Loucy (cell line): ENCODE measurements at regions not wholly inside any gene's neighbourhood (a gene's known extent, or its start where the extent isn't known, plus 50 kb on each side); places are given as distances from the start of the nearest gene placed in this dataset.

Source experiments
- H2AFZ ChIP-seq: fragments of 200-600 bp; sonication (generic); 2 replicates; pipeline ENCODE4 v1.6.0; 2016; ENCODE audit warnings: antibody characterized with exemption, mild to moderate bottlenecking, low read length, moderate library complexity
- H3F3A ChIP-seq: fragments of 200-600 bp; 2 replicates; pipeline ENCODE4 v1.6.0; 2016; ENCODE audit warnings: antibody characterized with exemption, low read depth, mild to moderate bottlenecking
- H3K27me3 ChIP-seq: fragments of 200-600 bp; sonication (generic); 2 replicates; pipeline ENCODE4 v1.6.1; 2014; ENCODE audit warnings: low read length, mild to moderate bottlenecking; ENCODE audit not compliant: insufficient read depth, poor library complexity, severe bottlenecking
- H3K36me3 ChIP-seq: fragments of 200-600 bp; sonication (generic); 2 replicates; pipeline ENCODE4 v1.6.1; 2016; ENCODE audit warnings: low read length; ENCODE audit not compliant: insufficient read depth
- H3K4me1 ChIP-seq: fragments of 200-600 bp; sonication (generic); 2 replicates; pipeline ENCODE4 v1.5.1; 2014; ENCODE audit warnings: low read length, mild to moderate bottlenecking; ENCODE audit not compliant: insufficient read depth, poor library complexity, severe bottlenecking
- H3K4me2 ChIP-seq: fragments of 200-600 bp; sonication (generic); 2 replicates; pipeline ENCODE4 v1.6.0; 2014; ENCODE audit warnings: antibody characterized with exemption, low read length, low read depth, mild to moderate bottlenecking; ENCODE audit not compliant: poor library complexity, severe bottlenecking
- H3K4me3 ChIP-seq: fragments of 200-600 bp; sonication (generic); 2 replicates; pipeline ENCODE4 v1.5.1; 2014; ENCODE audit warnings: low read length, mild to moderate bottlenecking, mixed read lengths; ENCODE audit not compliant: poor library complexity, severe bottlenecking
- H3K79me2 ChIP-seq: fragments of 200-600 bp; sonication (generic); 2 replicates; pipeline ENCODE4 v1.6.1; 2014; ENCODE audit warnings: low read length; ENCODE audit not compliant: insufficient read depth
- H3K9ac ChIP-seq: fragments of 200-600 bp; sonication (generic); 2 replicates; pipeline ENCODE4 v1.6.0; 2014; ENCODE audit warnings: mild to moderate bottlenecking, low read depth, low read length, moderate library complexity; ENCODE audit not compliant: poor library complexity, severe bottlenecking
- H3K9me2 ChIP-seq: fragments of 200-600 bp; sonication (generic); replicated peaks from 2 replicates; pipeline ENCODE4 v1.6.1; 2016; ENCODE audit warnings: low read depth, low read length, mixed read lengths
- H3K9me3 ChIP-seq: fragments of 200-600 bp; sonication (generic); 2 replicates; pipeline ENCODE4 v1.6.1; 2014; ENCODE audit warnings: mild to moderate bottlenecking, antibody characterized with exemption, low read length, low read depth; ENCODE audit not compliant: insufficient read depth
- H4K20me1 ChIP-seq: fragments of 200-600 bp; sonication (generic); 2 replicates; pipeline ENCODE4 v1.6.0; 2014; ENCODE audit warnings: antibody characterized with exemption, low read length, mild to moderate bottlenecking; ENCODE audit not compliant: insufficient read depth, poor library complexity, severe bottlenecking
- CTCF ChIP-seq: fragments of 200-600 bp; sonication (generic); conservative IDR thresholded peaks from 2 replicates; pipeline ENCODE4 v1.5.1; 2014; ENCODE audit warnings: mild to moderate bottlenecking, antibody characterized with exemption, low read length
- EZH2phosphoT487 ChIP-seq: fragments of 200-600 bp; IDR thresholded peaks from 2 replicates; pipeline ENCODE4 v1.6.1; 2018; ENCODE audit warnings: antibody characterized with exemption, mild to moderate bottlenecking, moderate library complexity, borderline replicate concordance

- Histone ChIP-seq H3K9me2 (no peaks in the 10 kb centered on the region), H3K9me3 (no peaks in the 10 kb centered on the region), H3K79me2 (no peaks in the 10 kb centered on the region), H3K4me1 (peaks cover 13% of the 10 kb centered on the region), H3K9ac (no peak overlapping the region), H4K20me1 (no peaks in the 10 kb centered on the region), H3K4me2 (no peak overlapping the region), H2AFZ (no peak overlapping the region), H3F3A (no peaks in the 10 kb centered on the region), H3K4me3 (no peak overlapping the region), H3K36me3 (no peaks in the 10 kb centered on the region), H3K27me3 (no peaks in the 10 kb centered on the region)
- no peak for TF ChIP-seq CTCF
- no peak for TF ChIP-seq EZH2phosphoT487
These were observed 163.5 kb upstream of the EOMES start for GRCh38 chr3:27885641-27886040.

- Histone ChIP-seq H3F3A (no peaks in the 10 kb centered on the region), H3K4me1 (no peaks in the 10 kb centered on the region), H3K27me3 (no peaks in the 10 kb centered on the region), H3K9me2 (no peaks in the 10 kb centered on the region), H3K79me2 (no peaks in the 10 kb centered on the region), H4K20me1 (no peaks in the 10 kb centered on the region), H3K9me3 (peaks cover 3% of the 10 kb centered on the region; the same call in 1 of the 2 replicates), H3K4me3 (no peak overlapping the region), H2AFZ (no peak overlapping the region), H3K36me3 (no peaks in the 10 kb centered on the region), H3K4me2 (no peak overlapping the region), H3K9ac (no peak overlapping the region)
- TF ChIP-seq CTCF (no peak), EZH2phosphoT487 (no peak)
These were observed 166.4 kb upstream of the EOMES start for GRCh38 chr3:27888562-27888961.

GRCh38 chr3:27889745-27890144, 167.6 kb upstream of the EOMES start:
- TF ChIP-seq CTCF, result no peak
- TF ChIP-seq EZH2phosphoT487, result no peak
- Histone ChIP-seq H3K9me2 (no peaks in the 10 kb centered on the region), H3K36me3 (no peaks in the 10 kb centered on the region), H3K4me2 (no peak overlapping the region), H4K20me1 (no peaks in the 10 kb centered on the region), H3K4me3 (no peak overlapping the region), H3K27me3 (no peaks in the 10 kb centered on the region), H2AFZ (no peak overlapping the region), H3K9me3 (peaks cover 3% of the 10 kb centered on the region; the same call in 1 of the 2 replicates), H3F3A (no peaks in the 10 kb centered on the region), H3K9ac (no peak overlapping the region), H3K4me1 (no peaks in the 10 kb centered on the region), H3K79me2 (no peaks in the 10 kb centered on the region)
